Activated gamma-delta T cell treated with Interleukin-2 at 50 U/mL for 16 hours (primary cell): ENCODE measurements at regions not wholly inside any gene's neighbourhood (a gene's known extent, or its start where the extent isn't known, plus 50 kb on each side); places are given as distances from the start of the nearest gene placed in this dataset.
"Not testable (repeated sequence)": the region's sequence is repeated elsewhere in the genome, so short reads cannot be mapped to it uniquely, and the experiment has no call there.

Experiments
- DNase-seq: peaks from one replicate; pipeline ENCODE4 v3.0.0-alpha.2; 2020

GRCh38 chr16:88232401-88233258 is 150.1 kb upstream of the ZNF469 start:
- not testable (repeated sequence) for DNase-seq

- not testable (repeated sequence) for DNase-seq
Measured at GRCh38 chr16:88233621-88234420, 148.9 kb upstream of the ZNF469 start.

DNA sequence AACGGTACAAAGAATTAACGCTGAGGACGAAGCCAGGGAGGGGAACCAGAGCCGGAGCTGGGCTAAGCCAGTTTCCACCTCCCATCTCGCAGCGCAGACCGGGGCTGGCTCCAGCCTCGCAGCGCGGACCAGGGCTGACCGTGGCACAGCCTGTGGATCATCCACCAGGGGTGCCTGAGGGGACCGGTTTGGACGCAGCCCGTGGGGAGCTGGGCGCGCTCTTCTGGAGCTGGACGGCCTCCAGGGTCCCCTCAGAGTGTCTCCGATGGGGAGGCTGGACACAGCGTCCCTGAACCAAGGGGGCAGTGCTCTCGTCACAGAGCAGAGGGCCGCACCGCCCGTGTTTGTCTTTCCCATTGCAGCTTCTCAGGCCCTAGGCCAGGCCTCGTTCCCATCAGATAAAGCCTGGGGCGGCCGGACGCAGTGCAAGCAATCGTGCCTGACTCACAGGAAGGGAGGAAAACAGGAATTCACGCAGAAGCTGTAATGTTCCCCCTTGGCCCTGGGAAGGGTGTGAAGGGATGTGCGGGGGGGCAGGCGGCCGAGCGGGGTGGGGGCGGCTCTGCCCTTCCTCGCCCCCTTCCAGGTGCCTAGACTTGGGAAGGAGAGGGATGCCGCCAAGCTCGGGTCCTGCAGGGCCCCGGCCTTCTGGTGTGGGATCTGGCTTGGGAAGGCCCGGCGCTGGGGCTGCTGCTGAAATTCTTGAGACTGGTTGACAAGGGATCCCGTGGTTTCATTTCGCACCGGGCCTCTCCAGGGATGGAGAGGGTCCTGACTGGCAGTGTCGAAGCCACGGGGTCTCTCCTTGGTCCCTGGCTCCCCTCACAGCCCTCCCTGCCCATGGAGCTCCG is 148.1 kb upstream of the ZNF469 start:
- DNase-seq: not testable (repeated sequence)

GRCh38 chr16:88235691-88236090 is 147.1 kb upstream of the ZNF469 start:
- DNase-seq: not testable (repeated sequence)

- DNase-seq: not testable (repeated sequence)
Measured at GRCh38 chr16:88236229-88236628, 146.5 kb upstream of the ZNF469 start.

DNA sequence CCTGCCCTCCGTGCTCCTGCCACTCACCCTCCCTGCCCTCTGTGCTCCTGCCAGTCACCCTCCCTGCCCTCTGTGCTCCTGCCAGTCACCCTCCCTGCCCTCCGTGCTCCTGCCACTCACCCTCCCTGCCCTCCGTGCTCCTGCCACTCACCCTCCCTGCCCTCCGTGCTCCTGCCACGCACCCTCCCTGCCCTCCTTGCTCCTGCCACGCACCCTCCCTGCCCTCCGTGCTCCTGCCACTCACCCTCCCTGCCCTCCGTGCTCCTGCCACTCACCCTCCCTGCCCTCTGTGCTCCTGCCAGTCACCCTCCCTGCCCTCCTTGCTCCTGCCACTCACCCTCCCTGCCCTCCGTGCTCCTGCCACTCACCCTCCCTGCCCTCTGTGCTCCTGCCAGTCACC is 145.4 kb upstream of the ZNF469 start:
- DNase-seq: not testable (repeated sequence)

DNA sequence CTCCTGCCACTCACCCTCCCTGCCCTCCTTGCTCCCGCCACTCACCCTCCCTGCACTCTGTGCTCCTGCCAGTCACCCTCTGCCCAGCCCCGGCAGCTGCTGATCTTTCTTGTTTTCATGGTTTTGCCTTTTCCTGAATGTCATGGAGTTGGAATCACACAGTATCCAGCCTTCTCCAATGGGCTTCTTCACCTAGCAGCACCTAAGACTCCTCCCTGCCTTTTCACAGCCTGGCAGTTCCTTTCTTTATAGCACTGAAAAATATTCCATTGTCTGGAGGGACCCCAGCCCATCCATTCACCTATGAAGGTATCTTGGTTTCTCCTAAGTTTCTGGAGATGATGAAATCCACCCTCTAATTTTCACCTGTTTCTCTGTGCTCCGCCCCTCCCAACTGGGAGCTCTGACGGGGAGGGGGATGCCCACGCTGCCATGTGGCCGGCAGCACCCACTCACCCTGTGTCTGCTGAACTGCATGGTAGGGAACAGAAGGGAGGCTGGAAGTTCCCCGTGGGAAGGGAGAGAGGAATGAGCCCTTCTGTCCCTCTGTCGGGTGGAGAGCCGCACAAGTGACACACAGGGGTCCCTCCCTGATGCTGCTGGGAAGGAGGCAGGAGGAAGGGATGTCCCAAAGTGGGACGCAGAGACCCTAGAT is 144.9 kb upstream of the ZNF469 start:
- DNase-seq: not testable (repeated sequence)

DNA sequence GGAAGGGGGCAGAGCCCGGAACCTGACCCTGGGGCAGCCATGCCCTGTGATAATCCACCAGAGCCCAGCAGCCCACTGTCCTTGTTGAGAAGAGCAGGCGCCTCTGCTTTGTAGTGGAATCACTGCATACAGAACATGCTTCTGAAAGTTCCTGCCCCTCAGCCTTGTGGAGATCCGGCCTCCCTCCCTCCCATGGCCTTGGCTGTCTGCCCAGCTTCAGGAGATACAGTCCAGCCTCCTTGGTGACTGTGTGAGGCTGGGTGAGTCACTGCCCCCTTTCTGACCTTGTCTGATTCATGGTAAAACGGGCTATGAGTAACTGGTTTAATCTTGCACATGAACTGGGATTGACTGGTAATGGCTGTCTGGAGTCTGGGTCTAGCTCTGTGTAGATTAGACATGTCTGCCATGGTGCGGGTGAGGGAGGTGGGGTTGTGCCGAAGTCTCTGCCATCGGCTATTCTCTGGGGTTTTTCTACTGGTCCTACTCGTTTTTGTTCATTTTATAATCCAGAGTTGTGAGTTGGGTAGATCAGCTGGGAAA is 144.0 kb upstream of the ZNF469 start:
- DNase-seq: not testable (repeated sequence)

GRCh38 chr16:88240118-88240517 is 142.6 kb upstream of the ZNF469 start:
- not testable (repeated sequence) for DNase-seq

- not testable (repeated sequence) for DNase-seq
Measured at GRCh38 chr16:88240776-88241175, 142.0 kb upstream of the ZNF469 start.

DNA sequence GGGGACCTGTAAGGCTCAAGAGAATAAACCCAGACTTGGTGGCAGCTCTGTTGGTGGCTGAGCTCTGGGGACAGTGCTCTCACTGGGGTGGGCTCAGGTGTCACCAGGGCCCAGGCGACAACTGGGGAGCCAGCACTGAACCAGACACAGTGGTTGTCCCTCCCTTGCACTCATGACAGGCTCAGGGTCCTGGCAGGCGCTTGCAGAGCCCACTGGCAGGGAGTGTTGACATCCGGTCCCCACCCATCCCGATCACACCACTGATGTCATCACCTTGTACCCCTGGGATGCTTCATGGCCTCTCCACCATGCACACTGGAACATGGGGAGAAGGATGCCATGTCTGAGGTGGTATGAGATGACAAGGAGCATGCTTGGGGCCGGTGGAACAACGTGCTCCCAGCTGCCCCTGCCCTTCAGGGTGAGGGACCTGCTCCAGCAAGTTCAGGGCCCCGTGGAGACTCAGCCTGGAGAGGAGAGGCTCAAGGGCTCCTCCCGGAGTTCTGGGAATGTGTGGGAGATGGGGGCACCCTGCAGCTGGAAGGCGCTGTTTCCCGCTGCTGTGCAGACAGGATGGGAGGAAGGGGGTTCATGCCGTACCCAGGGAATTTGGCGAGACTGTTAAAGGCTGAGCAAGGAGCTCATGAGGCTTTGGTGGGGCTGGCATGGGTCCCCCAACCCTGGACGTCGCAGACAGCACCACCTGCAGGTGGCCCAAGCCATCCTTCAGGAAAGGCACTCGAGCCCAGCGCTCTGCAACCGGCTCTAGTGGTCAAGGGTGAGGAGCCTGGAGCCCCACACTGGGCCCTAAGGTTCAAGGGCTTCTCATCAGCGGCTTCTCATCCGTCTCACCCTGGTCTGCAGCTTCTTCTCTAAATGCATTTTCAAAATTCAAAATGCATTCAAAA is 141.1 kb upstream of the ZNF469 start:
- DNase-seq: not testable (repeated sequence)

DNA sequence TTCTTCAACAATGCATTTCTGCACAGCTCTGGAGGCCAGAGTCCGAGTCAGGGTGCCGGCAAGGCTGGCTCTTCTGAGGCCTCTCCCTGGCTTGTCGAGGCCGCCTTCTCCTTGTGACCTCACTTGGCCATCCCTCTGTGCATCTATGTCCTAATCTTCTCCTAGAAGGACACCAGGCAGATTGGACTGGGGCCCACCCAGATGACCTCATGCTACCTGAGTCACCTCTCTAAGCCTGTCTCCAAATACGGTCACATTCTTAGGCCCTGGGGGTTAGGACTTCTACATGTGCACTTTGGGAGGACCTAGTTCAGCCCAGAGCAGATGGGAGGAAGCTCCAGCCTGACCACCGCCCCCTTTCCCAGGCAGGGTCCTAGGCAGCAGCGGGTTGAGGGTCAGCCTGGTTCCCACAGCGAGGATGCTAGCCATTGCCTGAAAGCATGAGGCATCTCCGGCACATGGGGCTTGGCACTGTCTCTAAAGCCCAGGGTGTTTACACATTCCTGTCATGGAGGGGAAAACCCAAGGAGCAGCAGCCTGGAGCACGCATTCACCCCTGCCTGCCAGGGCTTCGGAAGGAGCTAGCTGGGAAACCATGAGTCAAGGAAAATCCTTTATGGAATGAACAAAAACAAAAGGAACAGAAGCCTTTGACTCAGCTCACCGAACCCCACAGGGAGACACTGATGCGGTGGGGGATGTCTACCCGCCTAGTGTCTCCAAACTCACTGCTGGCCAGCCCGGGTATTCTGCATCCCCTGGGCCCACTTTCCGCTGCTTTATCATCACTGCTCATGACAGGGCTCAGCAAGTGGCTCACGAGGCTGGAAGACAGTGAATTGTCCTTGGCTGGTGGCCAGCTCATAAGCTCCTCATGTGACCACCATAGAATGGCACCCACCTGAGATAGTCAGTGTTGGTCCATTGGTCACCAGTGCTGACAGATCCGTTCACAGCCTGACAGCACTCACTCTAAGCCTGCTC is 140.2 kb upstream of the ZNF469 start:
- DNase-seq: not testable (repeated sequence)

DNA sequence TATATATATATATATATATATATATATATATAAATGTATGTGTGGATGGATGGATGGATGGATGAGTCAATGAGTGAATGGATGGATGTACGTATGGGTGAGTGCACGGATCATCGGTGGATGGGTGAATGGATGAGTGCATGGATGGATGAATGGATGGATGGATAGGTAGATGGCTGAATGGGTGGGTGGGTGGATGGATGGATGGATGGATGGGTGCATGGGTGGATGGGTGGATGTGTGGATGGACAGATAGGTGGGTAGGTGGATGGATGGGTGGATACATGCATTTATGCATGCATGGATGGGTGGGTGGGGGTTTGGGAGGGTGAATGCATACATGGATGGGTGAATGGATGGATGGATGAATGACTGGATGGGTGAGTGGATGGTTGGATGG is 138.8 kb upstream of the ZNF469 start:
- DNase-seq: not testable (repeated sequence)

GRCh38 chr16:88245241-88246081 is 137.3 kb upstream of the ZNF469 start:
- not testable (repeated sequence) for DNase-seq

GRCh38 chr16:88246955-88247582 is 135.7 kb upstream of the ZNF469 start:
- not testable (repeated sequence) for DNase-seq

DNA sequence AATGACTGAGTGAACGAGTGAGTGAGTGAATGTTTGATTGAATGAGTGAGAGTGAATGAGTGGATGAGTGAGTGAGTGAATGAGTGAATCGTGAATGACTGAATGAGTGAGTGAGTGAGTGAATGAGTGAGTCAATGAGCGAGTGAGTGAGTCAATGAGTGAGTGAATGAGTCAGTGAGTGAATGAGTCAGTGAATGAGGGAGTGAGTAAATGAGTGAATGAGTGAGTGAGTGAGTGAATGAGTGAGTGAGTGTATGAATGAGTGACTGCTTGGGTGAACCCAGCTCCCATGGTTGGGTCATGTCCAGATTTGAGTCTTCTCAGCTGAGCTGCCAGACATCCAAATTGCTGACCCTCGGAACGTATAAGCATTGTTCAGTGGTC is 135.2 kb upstream of the ZNF469 start:
- DNase-seq: not testable (repeated sequence)

- not testable (repeated sequence) for DNase-seq
Measured at GRCh38 chr16:88248761-88249160, 134.0 kb upstream of the ZNF469 start.

- DNase-seq: not testable (repeated sequence)
Measured at GRCh38 chr16:88250381-88250780, 132.4 kb upstream of the ZNF469 start.
